GM18498 (cell line): ENCODE measurements at regions not wholly inside any gene's neighbourhood (a gene's known extent, or its start where the extent isn't known, plus 50 kb on each side); places are given as distances from the start of the nearest gene placed in this dataset.

ENCODE experiments used
- ATAC-seq: cut with Tn5 transposase; IDR thresholded peaks from one replicate; pipeline ENCODE4 v1.9.1; 2021; ENCODE audit warnings: mild to moderate bottlenecking, moderate library complexity; ENCODE audit not compliant: unreplicated experiment

GRCh38 chr12:20213723-20214625, 154.4 kb upstream of the PDE3A start:
- no peak for ATAC-seq

GRCh38 chr12:20220339-20220738, 148.0 kb upstream of the PDE3A start:
- ATAC-seq, result no peak

- no peak for ATAC-seq
These were observed 135.2 kb upstream of the PDE3A start for GRCh38 chr12:20232931-20233675.

GRCh38 chr12:20234474-20234873, 133.9 kb upstream of the PDE3A start:
- no peak for ATAC-seq

- ATAC-seq, result no peak
These were observed 131.2 kb upstream of the PDE3A start for GRCh38 chr12:20237091-20237490.

GRCh38 chr12:20245491-20245890, 122.8 kb upstream of the PDE3A start:
- no peak for ATAC-seq

GRCh38 chr12:20248646-20249045, 119.7 kb upstream of the PDE3A start:
- no peak for ATAC-seq

- ATAC-seq, result no peak
These were observed 117.6 kb upstream of the PDE3A start for GRCh38 chr12:20250761-20251160.

- no peak for ATAC-seq
These were observed 111.0 kb upstream of the PDE3A start for GRCh38 chr12:20257311-20257710.

- no peak for ATAC-seq
These were observed 108.6 kb upstream of the PDE3A start for GRCh38 chr12:20259786-20260185.

GRCh38 chr12:20260851-20261250, 107.5 kb upstream of the PDE3A start:
- no peak for ATAC-seq

- ATAC-seq, result no peak
These were observed 106.2 kb upstream of the PDE3A start for GRCh38 chr12:20262119-20262518.

- ATAC-seq, result no peak
These were observed 104.3 kb upstream of the PDE3A start for GRCh38 chr12:20264026-20264425.

GRCh38 chr12:20264608-20265114, 103.7 kb upstream of the PDE3A start:
- no peak for ATAC-seq

GRCh38 chr12:20268121-20268732, 100.1 kb upstream of the PDE3A start:
- no peak for ATAC-seq

- ATAC-seq, result no peak
These were observed 99.6 kb upstream of the PDE3A start for GRCh38 chr12:20268771-20269170.

GRCh38 chr12:20269337-20270067, 98.8 kb upstream of the PDE3A start:
- no peak for ATAC-seq

- no peak for ATAC-seq
These were observed 97.8 kb upstream of the PDE3A start for GRCh38 chr12:20270557-20270956.

- no peak for ATAC-seq
These were observed 96.2 kb upstream of the PDE3A start for GRCh38 chr12:20272161-20272560.

GRCh38 chr12:20272801-20273200, 95.5 kb upstream of the PDE3A start:
- no peak for ATAC-seq

- ATAC-seq, result no peak
These were observed 94.3 kb upstream of the PDE3A start for GRCh38 chr12:20274008-20274407.
